HEK293 (cell line): ENCODE measurements at regions not wholly inside any gene's neighbourhood (a gene's known extent, or its start where the extent isn't known, plus 50 kb on each side); places are given as distances from the start of the nearest gene placed in this dataset.

Experiments
- CTCF ChIA-PET: fragments of 350-600 bp; formaldehyde crosslinking; extraction: SDS; loops from one replicate; lab custom pipeline; 2021; ENCODE audit warnings: antibody characterized with exemption; lab: Yijun Ruan, JAX
- POLR2A ChIA-PET: fragments of 300-600 bp; formaldehyde crosslinking; extraction: SDS; loops from one replicate; lab custom pipeline; 2020; ENCODE audit warnings: antibody characterized with exemption, inconsistent platforms; lab: Yijun Ruan, JAX
- H3K27ac ChIP-seq: fragments of 200-500 bp; sonication (Bioruptor generic); 2 replicates; pipeline ENCODE4 v1.5.1; 2014; ENCODE audit warnings: low read depth, low read length, control low read depth, inconsistent platforms; ENCODE audit errors: extremely low read depth
- H3K36me3 ChIP-seq, 2 experiments: fragments of 200-500 bp in 1 of 2; sonication (Bioruptor generic) in 1 of 2; 1 replicate in 1 of 2; 2 replicates in 1 of 2; pipeline ENCODE4 v1.5.1; 2014 to 2017; ENCODE audit warnings: inconsistent platforms in 2 of 2, low read length in 2 of 2; ENCODE audit not compliant: control insufficient read depth in 2 of 2, insufficient read depth in 1 of 2
- H3K4me1 ChIP-seq: fragments of 200-500 bp; sonication (Bioruptor generic); 2 replicates; pipeline ENCODE4 v1.5.1; 2014; ENCODE audit warnings: mild to moderate bottlenecking, low read length, inconsistent platforms; ENCODE audit not compliant: control insufficient read depth, insufficient read depth
- H3K4me3 ChIP-seq: 2 replicates; pipeline ENCODE4 v1.5.1; 2011; ENCODE audit warnings: low read depth, mild to moderate bottlenecking, control low read depth, low read length, moderate library complexity
- H3K9me3 ChIP-seq: fragments of 200-500 bp; sonication (Bioruptor generic); 2 replicates; pipeline ENCODE4 v1.5.1; 2014; ENCODE audit warnings: low read depth, low read length, inconsistent platforms; ENCODE audit not compliant: control insufficient read depth, insufficient read depth
- BCL11B ChIP-seq: fragments of 450-650 bp; formaldehyde crosslinking; IDR thresholded peaks from 2 replicates; pipeline ENCODE4 v1.5.1; 2016; ENCODE audit warnings: low read depth, missing biosample characterization, missing genetic modification characterization
- GLI2 ChIP-seq: fragments of 450-650 bp; formaldehyde crosslinking; IDR thresholded peaks from 2 replicates; pipeline ENCODE4; 2017; ENCODE audit warnings: missing biosample characterization, missing genetic modification characterization, low read depth, borderline replicate concordance
- HOXA7 ChIP-seq: sonication (generic); formaldehyde crosslinking; IDR thresholded peaks from 2 replicates; pipeline ENCODE4 v1.8.1; 2022; ENCODE audit warnings: missing genetic modification reagents, borderline replicate concordance
- HOXC10 ChIP-seq: sonication (generic); formaldehyde crosslinking; IDR thresholded peaks from 2 replicates; pipeline ENCODE4 v1.8.1; 2023; ENCODE audit warnings: mild to moderate bottlenecking, missing genetic modification reagents
- IKZF3 ChIP-seq: fragments of 450-650 bp; IDR thresholded peaks from 2 replicates; pipeline ENCODE4 v1.5.0; 2018; ENCODE audit warnings: missing biosample characterization, mild to moderate bottlenecking, missing genetic modification characterization, moderate library complexity
- KLF10 ChIP-seq: fragments of 450-650 bp; IDR thresholded peaks from 2 replicates; pipeline ENCODE4 v1.5.1; 2018; ENCODE audit warnings: missing biosample characterization, mild to moderate bottlenecking, missing genetic modification characterization
- OSR2 ChIP-seq: fragments of 450-650 bp; formaldehyde crosslinking; IDR thresholded peaks from 2 replicates; pipeline ENCODE4 v1.5.1; 2016; ENCODE audit warnings: missing biosample characterization, missing genetic modification characterization
- PRDM2 ChIP-seq: fragments of 450-650 bp; formaldehyde crosslinking; IDR thresholded peaks from 2 replicates; pipeline ENCODE4 v1.5.1; 2016; ENCODE audit warnings: missing biosample characterization, missing genetic modification characterization, borderline replicate concordance
- REPIN1 ChIP-seq: fragments of 450-650 bp; formaldehyde crosslinking; IDR thresholded peaks from 2 replicates; pipeline ENCODE4 v1.5.1; 2017; ENCODE audit warnings: missing biosample characterization, missing genetic modification characterization, low read depth
- SP3 ChIP-seq: fragments of 450-650 bp; formaldehyde crosslinking; IDR thresholded peaks from 2 replicates; pipeline ENCODE4 v1.5.1; 2016; ENCODE audit warnings: missing biosample characterization, missing genetic modification characterization
- SP7 ChIP-seq: fragments of 450-650 bp; formaldehyde crosslinking; IDR thresholded peaks from 2 replicates; pipeline ENCODE4 v1.5.1; 2016; ENCODE audit warnings: missing biosample characterization, missing genetic modification characterization
- ZBTB21 ChIP-seq: fragments of 450-650 bp; formaldehyde crosslinking; IDR thresholded peaks from 2 replicates; pipeline ENCODE4 v1.5.1; 2017; ENCODE audit warnings: missing biosample characterization, missing genetic modification characterization
- ZFP69B ChIP-seq: fragments of 450-650 bp; formaldehyde crosslinking; IDR thresholded peaks from 2 replicates; pipeline ENCODE4 v1.5.1; 2016; ENCODE audit warnings: missing biosample characterization, missing genetic modification characterization
- ZNF132 ChIP-seq: fragments of 450-650 bp; formaldehyde crosslinking; IDR thresholded peaks from 2 replicates; pipeline ENCODE4 v1.5.1; 2017; ENCODE audit warnings: missing biosample characterization, missing genetic modification characterization, borderline replicate concordance
- ZNF133 ChIP-seq: fragments of 450-650 bp; formaldehyde crosslinking; IDR thresholded peaks from 2 replicates; pipeline ENCODE4 v1.5.1; 2016; ENCODE audit warnings: missing biosample characterization, missing genetic modification characterization
- ZNF16 ChIP-seq: fragments of 450-650 bp; formaldehyde crosslinking; IDR thresholded peaks from 2 replicates; pipeline ENCODE4 v1.5.1; 2016; ENCODE audit warnings: low read depth, missing biosample characterization, missing genetic modification characterization
- ZNF311 ChIP-seq: fragments of 450-650 bp; formaldehyde crosslinking; IDR thresholded peaks from 2 replicates; pipeline ENCODE4 v1.5.1; 2017; ENCODE audit warnings: missing biosample characterization, missing genetic modification characterization, borderline replicate concordance
- ZNF350 ChIP-seq: fragments of 450-650 bp; formaldehyde crosslinking; IDR thresholded peaks from 2 replicates; pipeline ENCODE4 v1.5.0; 2017; ENCODE audit warnings: missing biosample characterization, mild to moderate bottlenecking, missing genetic modification characterization
- ZNF488 ChIP-seq: fragments of 450-650 bp; formaldehyde crosslinking; IDR thresholded peaks from 2 replicates; pipeline ENCODE4 v1.5.1; 2016; ENCODE audit warnings: missing biosample characterization, missing genetic modification characterization
- ZNF521 ChIP-seq: fragments of 450-650 bp; formaldehyde crosslinking; IDR thresholded peaks from 2 replicates; pipeline ENCODE4 v1.5.1; 2017; ENCODE audit warnings: missing biosample characterization, mild to moderate bottlenecking, missing genetic modification characterization
- ZNF549 ChIP-seq: fragments of 450-650 bp; IDR thresholded peaks from 2 replicates; pipeline ENCODE4 v1.5.1; 2018; ENCODE audit warnings: missing biosample characterization, missing genetic modification characterization, mild to moderate bottlenecking, inconsistent platforms, moderate library complexity
- ZNF580 ChIP-seq: fragments of 450-650 bp; formaldehyde crosslinking; IDR thresholded peaks from 2 replicates; pipeline ENCODE4 v1.5.1; 2016; ENCODE audit warnings: missing biosample characterization, missing genetic modification characterization
- ZNF626 ChIP-seq: fragments of 450-650 bp; sonication (Bioruptor Pico); formaldehyde crosslinking; IDR thresholded peaks from 2 replicates; pipeline ENCODE4 v1.5.1; 2018; ENCODE audit warnings: missing biosample characterization, missing genetic modification characterization, inconsistent platforms
- ZNF639 ChIP-seq: fragments of 450-650 bp; formaldehyde crosslinking; IDR thresholded peaks from 2 replicates; pipeline ENCODE4 v1.5.1; 2016; ENCODE audit warnings: missing biosample characterization, missing genetic modification characterization
- ZNF707 ChIP-seq: fragments of 450-650 bp; formaldehyde crosslinking; IDR thresholded peaks from 2 replicates; pipeline ENCODE4 v1.5.1; 2016; ENCODE audit warnings: missing biosample characterization, missing genetic modification characterization
- ZSCAN23 ChIP-seq: fragments of 450-650 bp; formaldehyde crosslinking; IDR thresholded peaks from 2 replicates; pipeline ENCODE4 v1.5.1; 2016; ENCODE audit warnings: missing biosample characterization, missing genetic modification characterization
- TF ChIP-seq, protein P1 (sequence below): fragments of 450-650 bp; formaldehyde crosslinking; IDR thresholded peaks from 2 replicates; pipeline ENCODE4 v1.5.1; 2016; ENCODE audit warnings: missing biosample characterization, missing genetic modification characterization

- Histone ChIP-seq H3K36me3 (no peaks in the 10 kb centered on the region), H3K4me1 (no peaks in the 10 kb centered on the region), H3K9me3 (no peaks in the 10 kb centered on the region), H3K4me3 (no peak overlapping the region), H3K27ac (no peak overlapping the region)
- ChIA-PET CTCF (no interaction called here), POLR2A (no interaction called here)
- TF ChIP-seq ZNF132 (tag by site-specific recombination) (no peak), OSR2 (tag by site-specific recombination) (no peak), ZNF350 (no peak), PRDM2 (no peak), IKZF3 (tag by site-specific recombination) (no peak), SP3 (no peak), HOXC10 (no peak), REPIN1 (tag by site-specific recombination) (no peak), BCL11B (no peak), ZNF133 (tag by site-specific recombination) (no peak), KLF10 (tag by site-specific recombination) (no peak), ZNF488 (no peak), ZNF626 (tag by site-specific recombination) (no peak), ZNF521 (tag by site-specific recombination) (no peak), ZNF549 (no peak), ZNF16 (tag by site-specific recombination) (no peak)
- TF ChIP-seq, protein P1, sequence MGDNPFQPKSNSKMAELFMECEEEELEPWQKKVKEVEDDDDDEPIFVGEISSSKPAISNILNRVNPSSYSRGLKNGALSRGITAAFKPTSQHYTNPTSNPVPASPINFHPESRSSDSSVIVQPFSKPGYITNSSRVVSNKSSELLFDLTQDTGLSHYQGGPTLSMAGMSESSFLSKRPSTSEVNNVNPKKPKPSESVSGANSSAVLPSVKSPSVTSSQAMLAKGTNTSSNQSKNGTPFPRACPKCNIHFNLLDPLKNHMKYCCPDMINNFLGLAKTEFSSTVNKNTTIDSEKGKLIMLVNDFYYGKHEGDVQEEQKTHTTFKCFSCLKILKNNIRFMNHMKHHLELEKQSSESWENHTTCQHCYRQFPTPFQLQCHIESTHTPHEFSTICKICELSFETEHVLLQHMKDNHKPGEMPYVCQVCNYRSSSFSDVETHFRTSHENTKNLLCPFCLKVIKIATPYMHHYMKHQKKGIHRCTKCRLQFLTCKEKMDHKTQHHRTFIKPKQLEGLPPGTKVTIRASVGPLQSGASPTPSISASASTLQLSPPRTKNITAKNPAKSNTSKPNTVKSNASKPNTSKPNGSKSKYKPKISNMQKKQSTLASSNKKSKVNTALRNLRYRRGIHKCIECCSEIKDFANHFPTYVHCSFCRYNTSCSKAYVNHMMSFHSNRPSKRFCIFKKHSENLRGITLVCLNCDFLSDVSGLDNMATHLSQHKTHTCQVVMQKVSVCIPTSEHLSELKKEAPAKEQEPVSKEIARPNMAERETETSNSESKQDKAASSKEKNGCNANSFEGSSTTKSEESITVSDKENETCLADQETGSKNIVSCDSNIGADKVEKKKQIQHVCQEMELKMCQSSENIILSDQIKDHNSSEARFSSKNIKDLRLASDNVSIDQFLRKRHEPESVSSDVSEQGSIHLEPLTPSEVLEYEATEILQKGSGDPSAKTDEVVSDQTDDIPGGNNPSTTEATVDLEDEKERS (tag by site-specific recombination) = no peak
These were observed 104.6 kb downstream of the AMY1C start for GRCh38 chr1:103854279-103854678.

DNA sequence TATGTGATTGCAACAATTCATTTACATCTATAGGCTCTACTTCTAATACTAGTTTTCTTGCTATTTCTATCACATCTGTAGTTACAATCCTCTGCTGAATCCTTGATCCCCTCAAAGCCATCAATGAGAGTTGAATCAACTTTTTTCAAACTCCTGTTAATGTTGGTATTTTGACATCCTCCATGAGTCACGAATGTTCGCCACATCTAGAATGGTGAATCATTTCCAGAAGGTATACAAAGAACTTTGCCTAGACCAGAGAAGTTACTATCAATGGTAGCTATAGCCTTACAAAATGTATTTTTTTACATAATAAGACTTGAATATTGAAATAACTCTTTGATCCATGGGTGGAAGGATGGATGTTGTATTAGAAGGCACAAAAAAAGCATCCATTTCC lies 110.0 kb downstream of the AMY1C start:
- POLR2A ChIA-PET = no interaction called here
- Histone ChIP-seq H3K9me3 (no peaks in the 10 kb centered on the region), H3K36me3 (no peaks in the 10 kb centered on the region), H3K4me3 (no peak overlapping the region), H3K27ac (no peak overlapping the region), H3K4me1 (no peaks in the 10 kb centered on the region)
- CTCF ChIA-PET = no interaction called here
- TF ChIP-seq ZFP69B (tag by site-specific recombination) (no peak), ZSCAN23 (tag by site-specific recombination) (no peak), ZNF707 (tag by site-specific recombination) (no peak), ZNF311 (tag by site-specific recombination) (no peak), ZNF132 (tag by site-specific recombination) (no peak), SP7 (no peak), GLI2 (tag by site-specific recombination) (no peak), ZNF580 (tag by site-specific recombination) (no peak), HOXA7 (CRISPR knock-in tag) (no peak), ZNF639 (no peak), ZBTB21 (no peak)
